NB4 (cell line): ENCODE measurements at regions not wholly inside any gene's neighbourhood (a gene's known extent, or its start where the extent isn't known, plus 50 kb on each side); places are given as distances from the start of the nearest gene placed in this dataset.

Experiments
- DNase-seq: peaks from one replicate; pipeline ENCODE4 v3.0.0; 2010; ENCODE audit warnings: low read depth
- H3K4me3 ChIP-seq: one replicate; pipeline ENCODE4 v1.5.1; 2011; ENCODE audit warnings: mild to moderate bottlenecking, low read depth, low read length, moderate library complexity
- MYC ChIP-seq: IDR thresholded peaks from 2 replicates; pipeline ENCODE4 v1.6.1; 2011; ENCODE audit warnings: low read depth, low read length
- POLR2A ChIP-seq: IDR thresholded peaks from 2 replicates; pipeline ENCODE4 v1.6.1; 2011; ENCODE audit warnings: mild to moderate bottlenecking; ENCODE audit not compliant: insufficient read length; ENCODE audit errors: extremely low read depth
- TF ChIP-seq, protein P1 (sequence below): IDR thresholded peaks from 2 replicates; pipeline ENCODE4 v1.6.1; 2011; ENCODE audit warnings: low read depth, low read length
- TF ChIP-seq, protein P2 (sequence below): IDR thresholded peaks from one replicate; pipeline ENCODE4 v1.5.1; 2012; ENCODE audit warnings: low read depth, low read length

DNA sequence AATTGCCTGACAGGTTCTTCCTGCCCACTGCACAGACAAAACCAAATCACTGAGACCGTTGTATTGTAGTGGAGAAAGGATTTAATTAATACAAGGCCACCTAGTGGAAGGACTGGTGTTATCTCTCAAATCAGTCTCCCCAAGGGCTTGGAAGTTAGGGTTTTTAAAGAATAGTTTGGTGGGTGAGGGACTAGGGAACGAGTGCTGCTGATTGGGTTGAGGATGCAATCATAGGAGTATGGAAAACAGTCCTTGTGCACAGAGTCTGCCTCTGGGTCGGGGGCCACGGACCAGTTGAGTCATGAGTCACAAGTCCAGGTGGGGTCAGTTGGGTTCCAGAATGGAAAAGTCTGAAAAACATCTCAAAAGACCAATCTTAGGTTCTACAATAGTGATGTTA lies 89.1 kb downstream of the B3GNT2 start:
- no peak overlapping the region for H3K4me3 ChIP-seq
- TF ChIP-seq, protein P1, sequence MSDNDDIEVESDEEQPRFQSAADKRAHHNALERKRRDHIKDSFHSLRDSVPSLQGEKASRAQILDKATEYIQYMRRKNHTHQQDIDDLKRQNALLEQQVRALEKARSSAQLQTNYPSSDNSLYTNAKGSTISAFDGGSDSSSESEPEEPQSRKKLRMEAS: no peak
- TF ChIP-seq, protein P2, sequence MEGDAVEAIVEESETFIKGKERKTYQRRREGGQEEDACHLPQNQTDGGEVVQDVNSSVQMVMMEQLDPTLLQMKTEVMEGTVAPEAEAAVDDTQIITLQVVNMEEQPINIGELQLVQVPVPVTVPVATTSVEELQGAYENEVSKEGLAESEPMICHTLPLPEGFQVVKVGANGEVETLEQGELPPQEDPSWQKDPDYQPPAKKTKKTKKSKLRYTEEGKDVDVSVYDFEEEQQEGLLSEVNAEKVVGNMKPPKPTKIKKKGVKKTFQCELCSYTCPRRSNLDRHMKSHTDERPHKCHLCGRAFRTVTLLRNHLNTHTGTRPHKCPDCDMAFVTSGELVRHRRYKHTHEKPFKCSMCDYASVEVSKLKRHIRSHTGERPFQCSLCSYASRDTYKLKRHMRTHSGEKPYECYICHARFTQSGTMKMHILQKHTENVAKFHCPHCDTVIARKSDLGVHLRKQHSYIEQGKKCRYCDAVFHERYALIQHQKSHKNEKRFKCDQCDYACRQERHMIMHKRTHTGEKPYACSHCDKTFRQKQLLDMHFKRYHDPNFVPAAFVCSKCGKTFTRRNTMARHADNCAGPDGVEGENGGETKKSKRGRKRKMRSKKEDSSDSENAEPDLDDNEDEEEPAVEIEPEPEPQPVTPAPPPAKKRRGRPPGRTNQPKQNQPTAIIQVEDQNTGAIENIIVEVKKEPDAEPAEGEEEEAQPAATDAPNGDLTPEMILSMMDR: no peak
- no peak for TF ChIP-seq POLR2A
- no peak for TF ChIP-seq MYC
- peak; percentile 18 for DNase-seq

DNA sequence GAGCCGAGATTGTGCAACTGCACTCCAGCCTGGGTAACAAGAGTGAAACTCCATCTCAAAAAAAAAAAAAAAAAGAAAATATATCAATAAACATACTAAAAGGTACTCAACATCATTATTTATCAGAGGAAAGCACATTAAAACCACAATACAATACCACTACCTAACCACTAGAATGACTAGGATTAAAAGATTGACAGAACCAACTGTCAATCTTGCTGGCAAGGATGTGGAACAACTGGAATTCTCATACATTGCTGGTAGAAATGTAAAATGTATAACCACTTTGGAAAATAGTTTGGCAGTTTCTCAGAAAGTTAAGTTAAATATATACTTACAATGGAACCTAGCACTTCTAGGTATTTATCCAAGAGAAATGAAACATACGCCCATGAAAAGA lies 88.6 kb downstream of the B3GNT2 start:
- no peak for DNase-seq
- TF ChIP-seq, protein P2: no peak
- TF ChIP-seq, protein P1: no peak
- TF ChIP-seq POLR2A: no peak
- no peak for TF ChIP-seq MYC
- H3K4me3 ChIP-seq: no peak overlapping the region

DNA sequence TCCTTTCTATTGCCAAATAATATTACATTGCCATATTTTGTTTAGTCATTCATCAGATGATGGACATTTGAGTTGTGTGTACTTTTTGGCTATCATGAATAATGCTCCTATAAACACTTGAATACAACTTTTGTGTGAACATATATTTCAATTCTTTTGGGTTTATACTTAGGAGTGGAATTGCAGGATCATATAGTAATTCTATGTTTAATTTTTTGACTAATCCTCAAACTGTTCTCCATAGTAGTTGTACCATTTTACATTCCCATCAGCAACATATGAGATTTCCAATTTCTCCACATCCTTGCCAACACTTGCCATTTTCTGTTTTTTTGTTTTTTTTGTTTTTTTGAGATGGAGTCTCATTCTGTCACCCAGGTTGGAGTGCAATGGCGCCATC lies 87.2 kb downstream of the B3GNT2 start:
- DNase-seq: no peak
- TF ChIP-seq, protein P2: no peak
- TF ChIP-seq POLR2A (no peak), MYC (no peak)
- TF ChIP-seq, protein P1: no peak
- no peak overlapping the region for H3K4me3 ChIP-seq

DNA sequence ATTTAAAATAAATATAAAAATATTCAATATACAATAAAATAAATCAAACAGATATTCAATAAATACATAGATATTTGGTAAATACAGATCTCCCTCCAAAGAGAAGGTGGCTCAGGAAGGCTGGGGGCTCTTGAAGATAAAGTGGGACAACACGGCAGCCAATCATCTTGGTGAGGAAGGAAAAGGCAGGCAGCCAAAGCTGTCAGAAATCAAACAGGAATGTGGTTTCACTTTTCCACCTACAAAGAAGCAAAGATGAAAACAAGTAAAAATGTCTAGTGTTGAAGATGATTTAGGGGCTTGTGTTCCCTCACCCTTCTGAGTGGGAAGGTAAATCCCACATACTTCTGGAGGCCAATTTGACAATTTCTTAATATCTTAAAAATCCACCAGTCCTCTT lies 85.7 kb downstream of the B3GNT2 start:
- DNase-seq: no peak
- TF ChIP-seq MYC (no peak), POLR2A (no peak)
- TF ChIP-seq, protein P2: no peak
- TF ChIP-seq, protein P1: no peak
- H3K4me3 ChIP-seq: no peak overlapping the region

DNA sequence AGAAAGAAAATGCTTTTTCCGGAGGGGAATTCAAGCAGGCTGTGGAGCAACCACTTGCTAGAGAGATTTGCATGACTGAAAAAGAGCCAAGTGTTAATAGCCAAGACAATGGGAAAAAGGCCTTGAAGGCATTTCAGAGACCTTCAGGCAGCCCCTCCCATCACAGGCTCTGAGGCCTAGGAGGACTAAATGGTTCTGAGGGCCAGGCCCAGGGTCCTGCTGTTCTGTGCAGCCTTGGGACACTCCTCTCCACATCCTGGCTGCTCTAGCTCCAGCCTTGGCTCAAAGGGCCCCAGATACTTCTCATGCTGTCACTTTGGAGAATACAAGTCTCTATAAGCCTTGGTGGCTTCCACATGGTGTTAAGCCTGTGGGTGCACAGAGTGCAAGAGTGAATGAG lies 81.8 kb downstream of the B3GNT2 start:
- H3K4me3 ChIP-seq: no peak overlapping the region
- TF ChIP-seq, protein P1: no peak
- TF ChIP-seq POLR2A: no peak
- TF ChIP-seq, protein P2: no peak
- no peak for TF ChIP-seq MYC
- no peak for DNase-seq
